ENCODE measurements at regions not wholly inside any gene's neighbourhood (a gene's known extent, or its start where the extent isn't known, plus 50 kb on each side); places are given as distances from the start of the nearest gene placed in this dataset.

DNA sequence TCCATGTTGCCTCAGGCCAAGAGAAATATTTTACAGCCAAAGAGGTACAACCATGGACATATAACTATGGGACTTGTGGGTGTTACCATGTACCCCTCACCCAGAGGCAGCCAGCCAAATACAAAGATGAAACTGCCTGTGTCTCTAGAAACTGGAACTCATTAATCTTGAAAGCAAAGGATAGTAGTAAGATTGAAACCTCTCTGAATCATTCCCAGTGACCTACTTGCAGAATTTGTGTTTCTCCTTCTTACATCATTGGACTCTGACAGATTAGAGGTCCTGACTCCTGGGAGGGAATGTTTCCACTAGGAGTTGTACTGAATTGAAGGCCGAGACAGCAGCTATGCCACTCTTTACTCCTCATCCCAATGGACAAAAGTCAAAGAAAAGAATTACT, 257.4 kb upstream of the UBASH3B start:
- DNase-seq: no peak

DNA sequence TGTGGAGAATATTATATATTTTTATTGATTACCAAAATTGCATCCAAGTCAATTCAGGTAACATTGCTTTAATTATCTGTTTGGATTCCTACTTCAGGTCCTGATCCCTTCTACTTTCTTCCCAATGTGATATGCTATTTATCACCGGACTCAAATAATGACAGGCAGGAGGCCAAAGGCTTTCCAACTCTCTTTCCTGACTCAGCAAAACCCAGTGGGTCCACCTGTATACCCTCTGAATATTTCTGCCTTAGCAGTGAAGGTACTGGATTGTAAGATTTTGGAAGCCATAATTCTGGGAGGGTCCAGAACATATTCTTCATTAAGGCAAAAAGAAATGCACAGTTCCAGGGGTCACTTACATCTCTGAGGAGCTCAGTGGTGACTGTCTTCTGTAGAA, 260.2 kb upstream of the UBASH3B start:
- no peak for DNase-seq

DNA sequence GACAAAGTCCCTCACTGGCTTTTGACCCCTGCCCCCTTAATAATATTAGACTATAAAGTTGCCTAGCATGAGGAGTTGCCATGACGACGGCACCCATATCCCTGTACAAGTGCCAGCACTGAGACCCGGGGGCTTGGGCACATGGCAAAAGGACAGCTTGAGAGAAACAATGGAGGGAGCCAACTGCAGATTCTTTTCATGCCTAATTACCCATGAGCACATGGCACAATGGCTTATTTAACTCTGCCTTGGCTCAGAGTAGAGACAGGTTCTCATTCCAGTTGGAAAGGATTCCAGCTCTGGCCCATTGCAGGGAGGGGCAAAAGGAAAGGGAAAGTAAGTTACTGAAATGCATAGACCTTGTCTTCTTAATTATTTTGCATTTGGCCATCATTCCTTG, 261.2 kb upstream of the UBASH3B start:
- DNase-seq: no peak

DNA sequence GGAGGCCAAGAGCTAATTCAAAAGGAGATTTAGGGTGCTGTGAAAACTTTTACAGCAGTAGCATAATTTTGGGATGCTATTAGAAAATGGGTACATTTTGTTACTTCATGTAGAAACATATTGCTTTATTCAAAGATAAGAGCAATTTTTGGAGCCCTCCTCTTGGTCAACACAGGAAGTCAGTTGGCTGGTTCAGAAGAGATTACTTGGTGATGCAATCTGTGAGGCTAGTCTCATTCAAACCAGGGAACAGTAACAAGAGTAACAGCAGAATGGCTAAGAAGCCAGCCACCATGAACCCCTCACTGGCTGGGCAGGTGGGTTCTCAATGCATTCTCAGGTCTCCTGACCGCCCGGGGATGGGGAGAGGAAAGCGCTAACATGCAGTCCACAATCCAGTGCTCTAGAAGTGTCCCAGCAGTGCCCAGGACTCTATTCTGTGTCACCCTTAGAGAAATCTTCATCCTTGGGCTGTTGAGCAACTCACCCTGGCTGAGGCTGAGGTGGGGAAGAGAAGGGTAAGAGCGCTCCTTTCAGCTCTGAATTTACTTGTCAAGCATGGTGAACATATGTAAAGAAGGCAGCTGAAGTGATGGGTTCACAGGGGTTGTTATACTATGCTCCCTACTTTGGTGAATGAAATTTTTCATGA, 262.2 kb upstream of the UBASH3B start:
- no peak for DNase-seq

DNA sequence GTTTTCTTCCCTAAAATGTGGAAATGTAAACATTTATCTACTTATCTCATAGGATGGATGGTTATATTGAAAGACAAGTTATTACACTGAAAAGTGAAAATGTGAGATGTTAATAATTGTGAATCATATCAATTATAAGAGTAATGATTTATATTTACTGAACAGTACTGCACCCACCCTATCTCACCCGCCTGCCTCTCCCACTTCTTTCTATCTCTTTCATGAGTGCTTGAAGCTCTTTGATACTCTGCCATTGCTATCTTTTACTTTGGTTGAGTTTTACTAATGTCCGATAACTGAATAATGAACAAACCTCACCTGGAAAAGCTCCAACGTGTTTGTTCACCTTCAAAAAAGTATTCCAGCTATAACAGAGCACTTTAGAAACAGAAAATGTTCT, 263.0 kb upstream of the UBASH3B start:
- no peak for DNase-seq

DNA sequence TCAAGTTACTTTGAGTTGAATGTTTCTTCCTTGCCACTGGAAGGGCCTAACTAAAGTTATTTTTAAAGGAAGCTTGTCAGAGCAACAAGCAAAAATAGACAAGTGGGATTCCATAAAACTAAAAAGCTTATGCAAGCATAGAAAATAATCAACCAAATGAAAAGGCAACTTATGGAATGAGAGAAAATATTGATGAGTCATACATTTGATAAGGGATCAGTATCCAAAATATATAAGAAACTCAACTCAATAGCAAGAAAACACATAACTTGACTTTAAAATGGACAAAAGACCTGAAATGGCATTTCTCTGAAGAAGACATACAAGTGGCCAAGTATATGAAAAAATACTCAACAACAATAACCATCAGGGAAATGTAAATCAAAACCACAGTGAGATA, 264.5 kb upstream of the UBASH3B start:
- DNase-seq: no peak

DNA sequence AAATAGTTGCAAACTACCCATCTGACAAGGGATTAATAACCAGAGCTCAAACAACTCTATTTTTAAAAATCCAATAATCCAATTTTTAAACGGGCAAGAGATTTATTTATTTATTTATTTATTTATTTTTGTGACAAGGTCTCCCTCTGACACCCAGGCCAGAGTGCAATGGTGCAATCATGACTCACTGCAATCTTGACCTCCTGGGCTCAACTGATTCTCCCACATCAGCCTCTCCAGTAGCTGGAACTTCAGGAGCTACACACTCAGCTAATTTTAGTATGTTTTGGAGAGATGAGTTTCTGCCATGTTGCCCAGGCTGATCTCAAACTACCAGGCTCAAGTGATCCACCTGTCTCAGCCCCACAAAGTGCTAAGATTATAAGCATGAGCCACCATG, 267.2 kb upstream of the BLID start:
- DNase-seq: no peak

DNA sequence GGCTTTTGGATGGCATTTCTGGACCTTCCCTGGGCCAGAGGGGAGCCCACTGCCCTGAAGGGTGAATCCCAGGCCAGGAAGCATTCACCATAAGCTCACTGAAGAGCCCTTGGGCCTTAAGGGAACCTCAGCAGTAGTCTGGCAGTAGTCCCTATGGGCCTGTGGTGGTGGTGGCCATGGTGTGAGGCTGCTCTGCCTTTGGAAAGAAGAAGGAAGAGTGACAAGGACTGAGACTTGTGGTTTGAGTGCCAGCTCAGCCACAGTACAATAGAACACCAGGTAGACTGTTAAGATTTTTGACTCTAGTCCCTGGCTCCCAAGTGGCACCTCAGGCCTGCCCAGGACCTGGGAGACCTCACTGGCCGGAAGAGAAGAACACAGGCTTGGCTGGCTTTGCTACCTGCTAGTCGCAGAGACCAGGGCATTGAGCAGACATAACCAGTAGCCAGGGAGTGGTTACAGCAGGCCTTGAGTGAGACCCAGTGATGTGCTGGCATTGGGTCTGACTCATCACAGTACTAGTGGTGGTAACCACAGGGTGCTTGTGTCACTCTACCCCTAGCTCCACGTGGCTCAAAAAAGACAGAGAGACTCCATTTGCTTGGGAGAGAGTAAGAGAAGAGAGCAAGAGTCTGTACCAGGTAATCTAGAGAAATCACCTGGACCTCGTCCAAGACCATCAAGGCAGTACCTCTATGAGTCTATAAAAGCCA, 259.8 kb upstream of the BLID start:
- peak; percentile 1 to 8 for DNase-seq

DNA sequence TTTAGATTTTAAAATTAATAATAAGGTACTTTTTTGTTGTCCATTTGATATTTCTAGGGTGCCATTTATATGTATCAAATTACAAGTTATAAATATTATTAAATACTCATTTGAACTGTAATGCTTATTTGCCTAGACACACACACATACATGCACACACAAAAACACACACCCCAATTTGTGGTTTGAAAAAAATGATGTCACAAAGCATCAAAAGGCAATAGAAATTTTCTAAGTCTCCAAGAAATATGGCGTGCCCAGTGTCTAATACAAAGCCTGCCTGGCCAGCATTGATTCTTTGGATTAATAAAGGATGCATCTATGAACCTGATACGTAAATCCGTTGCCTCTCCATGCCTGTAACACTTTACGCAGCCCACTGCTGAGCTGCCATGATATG, 252.8 kb upstream of the BLID start:
- DNase-seq: no peak

DNA sequence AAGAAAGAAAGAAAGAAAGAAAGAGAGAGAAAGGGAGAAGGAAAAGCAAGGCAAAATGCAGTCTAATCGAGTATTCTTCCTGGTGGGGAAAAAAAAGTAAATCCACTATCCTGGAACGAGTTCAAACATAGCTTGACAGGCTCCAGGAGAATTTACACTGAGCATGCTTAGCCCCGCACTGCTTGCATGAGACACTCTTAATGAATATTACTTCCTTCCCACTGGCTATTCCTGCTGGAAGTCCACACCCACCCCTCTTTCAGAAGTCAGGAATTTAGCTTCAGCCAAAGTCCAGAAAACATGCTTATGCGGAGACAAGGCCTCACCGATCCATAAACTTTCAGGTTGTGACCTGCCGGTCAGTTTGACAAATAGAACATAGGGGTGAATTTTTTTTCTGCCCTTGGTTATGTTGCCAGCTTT, 251.8 kb upstream of the BLID start:
- no peak for DNase-seq

DNA sequence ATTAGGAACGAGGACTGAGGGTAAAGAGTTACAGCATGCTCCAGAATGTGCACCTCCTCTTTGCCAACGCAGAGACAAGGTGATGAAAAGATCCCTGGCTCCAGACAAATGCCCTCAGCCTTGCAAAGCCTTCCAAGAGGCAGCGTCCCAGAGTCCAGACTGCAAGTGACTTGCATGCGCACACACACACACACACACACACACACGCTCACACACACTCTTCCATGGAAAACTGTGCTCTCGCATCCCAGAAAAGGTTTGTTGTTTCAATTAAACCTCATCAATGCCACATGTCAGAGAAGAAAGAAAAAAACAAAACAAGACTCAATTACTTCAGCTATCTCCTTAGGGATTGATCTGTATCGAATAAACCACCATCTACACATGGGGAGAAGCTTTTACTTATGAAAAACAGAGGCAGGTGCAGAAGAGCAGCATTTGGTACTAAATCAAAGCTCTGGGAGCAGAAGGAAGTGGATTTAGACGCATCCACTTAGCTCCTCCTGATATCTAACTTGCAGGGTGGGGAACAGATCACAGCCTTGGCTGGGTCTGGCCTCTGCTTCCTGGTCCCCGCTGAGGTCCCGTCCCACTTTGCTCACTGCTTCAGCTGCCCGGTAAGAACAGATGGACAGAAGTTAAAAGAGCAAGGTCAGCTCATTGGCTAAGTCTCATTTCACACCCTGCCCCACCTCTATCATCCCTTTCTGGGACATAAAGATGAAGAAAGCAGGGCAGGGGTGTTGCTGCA, 249.8 kb upstream of the BLID start:
- no peak for DNase-seq

DNA sequence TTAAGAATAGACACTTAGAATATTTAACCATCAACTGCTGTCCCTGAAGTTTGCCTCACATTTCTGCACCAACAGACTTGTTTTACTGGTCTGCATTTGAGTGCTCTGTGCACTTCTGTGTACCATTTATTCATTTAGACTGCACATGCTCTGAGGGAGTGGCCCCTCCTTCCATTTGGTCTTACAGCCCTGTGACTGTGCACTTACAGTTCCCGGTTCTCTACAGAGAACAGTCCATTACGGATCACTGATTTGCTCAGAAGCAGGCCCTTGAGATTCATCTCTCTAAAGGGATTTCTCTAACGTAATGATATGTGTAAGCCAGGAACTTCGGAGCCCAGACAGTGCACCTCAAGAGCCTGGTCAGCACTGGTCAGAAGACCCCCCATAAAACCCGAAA, 247.3 kb upstream of the BLID start:
- no peak for DNase-seq

DNA sequence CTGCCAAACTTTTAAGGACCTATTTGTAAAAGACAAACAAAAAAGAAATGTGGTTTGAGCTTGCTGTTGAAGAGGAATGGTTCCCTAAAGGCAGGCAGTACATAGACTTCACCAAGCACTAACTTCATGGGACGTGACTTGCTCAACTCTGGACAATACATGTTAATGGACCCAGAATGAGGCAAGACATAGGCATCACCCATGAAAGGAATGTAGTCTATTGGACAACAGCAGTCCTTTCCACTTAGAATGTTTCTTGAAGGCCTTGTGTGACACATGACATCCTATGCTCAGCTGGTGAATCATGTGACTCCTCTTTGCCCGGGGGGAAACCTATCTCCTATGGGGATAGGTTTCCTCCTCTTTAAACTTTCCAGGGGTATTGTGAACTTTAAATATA, 246.4 kb upstream of the BLID start:
- no peak for DNase-seq

DNA sequence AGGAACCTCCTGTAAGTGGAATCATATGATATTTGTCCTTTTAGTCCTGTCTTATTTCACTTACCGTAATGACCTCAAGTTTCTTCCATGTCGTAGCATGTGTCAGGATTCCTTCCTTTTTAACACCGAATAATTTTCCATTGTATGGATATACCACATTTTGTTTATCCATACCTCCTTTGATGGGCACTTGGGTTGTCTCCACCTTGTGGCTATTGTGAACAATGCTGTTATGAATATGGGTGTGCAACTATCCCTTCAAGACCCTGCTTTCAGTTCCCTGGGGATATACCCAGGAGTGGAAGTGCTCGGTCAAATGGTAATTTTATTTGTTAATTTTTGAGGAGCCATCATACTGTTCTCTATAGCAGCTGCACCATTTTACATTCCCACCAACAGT, 244.9 kb upstream of the BLID start:
- no peak for DNase-seq

DNA sequence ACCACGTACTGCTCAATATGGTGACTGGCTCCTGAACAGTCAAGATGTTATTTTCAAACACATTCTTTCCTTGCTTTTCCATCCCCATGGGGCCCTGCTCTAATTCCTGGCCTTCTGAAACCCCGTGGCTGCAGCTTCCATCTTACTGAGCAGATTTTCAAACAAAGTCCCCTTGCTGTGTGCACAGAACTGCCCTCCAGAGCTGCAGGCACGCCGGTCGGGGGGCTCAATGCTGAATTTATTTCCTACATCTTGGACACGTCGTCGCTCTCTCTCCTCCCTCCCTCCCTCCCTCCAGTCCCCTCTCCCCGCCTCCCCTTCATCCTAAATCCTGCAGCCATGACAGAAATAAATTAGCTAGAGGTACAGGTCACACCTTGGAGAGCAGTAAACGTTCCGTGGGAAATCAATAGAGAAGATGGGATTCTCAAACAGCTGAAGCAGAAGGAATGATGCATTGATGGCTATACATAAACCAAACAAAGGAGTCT, 243.1 kb upstream of the BLID start:
- no peak for DNase-seq

DNA sequence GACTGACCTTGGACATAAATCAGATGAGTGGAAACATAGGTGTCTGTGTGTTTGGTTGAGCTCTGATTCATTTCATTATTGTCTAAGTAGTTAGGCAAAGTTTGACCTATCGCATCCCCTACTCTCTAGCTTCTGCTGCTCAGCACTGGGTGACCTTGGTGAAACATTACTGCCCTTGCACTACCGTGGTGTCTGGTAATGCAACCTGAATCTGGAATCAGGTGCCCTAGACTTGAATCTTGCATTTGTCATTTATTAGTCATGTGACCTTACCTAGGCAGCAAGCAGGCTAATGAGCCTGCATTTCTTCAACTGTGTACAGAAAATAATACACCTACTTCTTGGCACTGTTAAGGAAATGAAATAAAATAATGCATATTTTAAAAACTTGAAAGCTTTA, 242.3 kb upstream of the BLID start:
- no peak for DNase-seq

DNA sequence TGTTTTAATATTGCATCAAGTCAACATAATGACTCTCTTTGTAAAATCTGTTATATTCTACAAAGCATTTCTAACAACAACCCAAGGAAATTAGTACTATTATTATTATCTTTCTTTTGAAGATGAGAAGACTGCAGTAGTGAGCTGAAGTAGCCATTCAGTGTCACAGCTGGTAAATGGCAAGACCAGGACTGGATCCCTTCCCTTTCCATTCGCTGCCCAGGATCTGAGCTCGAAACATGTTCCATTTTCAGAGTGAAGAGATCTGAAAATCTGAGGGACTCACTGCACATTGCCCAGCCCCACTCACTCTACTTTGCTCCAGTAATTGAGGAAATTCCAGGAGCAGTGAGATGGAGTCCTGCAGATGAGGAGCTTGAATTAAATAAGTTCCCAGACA, 240.0 kb upstream of the BLID start:
- no peak for DNase-seq

DNA sequence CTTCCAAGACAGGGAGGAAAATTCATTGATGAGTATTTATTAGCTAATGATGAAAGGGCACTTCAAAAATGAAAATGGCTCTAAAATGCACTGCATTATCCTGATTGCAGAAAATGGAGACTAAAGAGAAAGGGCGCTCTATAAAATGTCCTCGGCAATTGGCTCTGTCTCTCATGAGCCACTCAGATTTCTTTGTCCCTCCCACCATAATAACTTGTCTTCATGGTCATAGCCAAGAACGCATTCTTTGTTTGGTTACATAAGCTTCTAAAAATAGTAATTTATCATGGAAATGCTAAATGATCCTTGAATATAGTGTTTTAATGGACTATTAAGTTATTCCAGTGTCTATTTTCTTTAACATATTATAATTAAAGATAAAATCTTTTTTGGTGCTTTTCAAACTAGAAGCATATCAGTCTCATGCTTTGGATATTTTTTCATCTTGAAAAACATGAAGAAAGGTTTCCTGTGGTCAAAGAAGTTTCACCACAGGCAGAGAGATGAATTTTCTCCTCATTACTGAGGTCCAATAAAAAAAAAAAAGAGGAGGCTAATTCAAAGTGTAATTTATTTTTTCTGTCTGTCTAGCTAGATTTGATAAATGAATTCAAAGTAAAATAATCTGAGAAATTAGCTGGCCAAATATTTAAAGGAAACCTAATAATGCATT, 238.1 kb upstream of the BLID start:
- no peak for DNase-seq

DNA sequence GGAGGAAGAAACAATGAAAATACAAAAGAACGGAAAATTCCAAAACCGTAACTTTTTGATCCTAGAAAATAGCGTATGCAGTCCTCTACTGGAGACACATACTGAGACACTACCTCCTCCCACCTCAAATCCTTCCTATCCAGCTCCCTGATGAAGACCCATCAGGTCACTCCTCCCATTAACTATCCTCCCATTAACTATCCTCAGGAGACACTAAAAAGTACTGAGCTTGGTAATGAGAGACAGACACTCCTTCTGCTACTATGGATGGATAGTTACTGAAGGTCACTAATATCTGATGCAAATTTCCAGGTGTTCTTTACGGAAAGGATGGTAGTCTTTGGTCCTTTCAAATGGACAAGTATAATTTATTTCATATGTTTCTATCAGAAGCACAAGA, 237.5 kb upstream of the BLID start:
- DNase-seq: no peak

DNA sequence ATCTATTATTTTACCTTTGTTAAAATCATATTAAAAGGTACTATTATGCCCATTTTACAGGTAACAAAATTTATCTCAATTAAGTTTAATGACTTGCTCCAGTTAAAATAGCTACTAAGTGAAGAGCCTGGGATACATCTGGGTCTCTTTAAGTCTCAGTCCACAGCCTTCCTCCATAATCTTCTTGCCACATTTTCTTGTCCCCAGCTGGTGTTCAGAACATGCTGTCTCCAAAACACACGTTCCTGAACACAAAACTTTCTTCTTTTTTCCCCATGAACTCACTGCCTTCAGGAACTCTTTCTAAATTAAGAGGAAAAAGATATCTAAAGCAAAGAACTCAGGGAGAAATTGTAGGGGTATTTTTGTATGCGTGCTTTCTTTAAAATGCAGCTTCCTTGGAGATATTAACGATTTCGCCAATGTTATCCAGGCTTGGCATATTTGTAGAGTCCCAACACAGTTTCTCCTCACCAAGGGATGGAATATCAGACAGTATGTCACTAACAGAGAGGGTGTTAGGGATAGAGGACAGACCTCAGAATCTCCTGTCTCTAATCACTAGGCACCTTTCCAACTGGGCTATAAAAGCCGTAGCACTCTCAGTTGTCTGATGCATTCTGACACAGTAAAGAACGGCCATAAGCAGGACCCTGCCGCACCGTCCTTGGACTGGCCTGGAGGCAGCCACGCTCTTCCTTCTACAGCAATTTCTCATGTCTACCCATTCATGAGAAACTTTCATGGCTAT, 232.8 kb upstream of the BLID start:
- DNase-seq: no peak

DNA sequence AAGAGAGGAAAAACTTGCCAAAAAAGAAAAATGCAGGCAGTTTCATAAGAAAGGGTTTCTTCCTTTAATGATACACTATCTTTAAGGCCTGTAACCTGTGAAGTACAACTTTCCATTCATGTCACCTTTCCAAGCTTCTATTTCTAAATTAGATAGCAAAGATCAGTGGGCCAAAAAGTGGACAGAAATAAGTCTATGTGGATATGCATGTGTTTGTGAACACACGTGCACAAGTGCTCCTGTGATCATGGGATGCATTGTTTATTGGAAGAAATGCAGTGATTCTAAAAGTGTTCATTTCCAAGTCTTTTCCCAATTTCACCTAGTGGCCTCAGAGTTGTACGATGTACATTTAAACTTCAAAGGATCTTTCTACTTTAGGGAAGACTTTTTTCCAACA, 230.0 kb upstream of the BLID start:
- no peak for DNase-seq

DNA sequence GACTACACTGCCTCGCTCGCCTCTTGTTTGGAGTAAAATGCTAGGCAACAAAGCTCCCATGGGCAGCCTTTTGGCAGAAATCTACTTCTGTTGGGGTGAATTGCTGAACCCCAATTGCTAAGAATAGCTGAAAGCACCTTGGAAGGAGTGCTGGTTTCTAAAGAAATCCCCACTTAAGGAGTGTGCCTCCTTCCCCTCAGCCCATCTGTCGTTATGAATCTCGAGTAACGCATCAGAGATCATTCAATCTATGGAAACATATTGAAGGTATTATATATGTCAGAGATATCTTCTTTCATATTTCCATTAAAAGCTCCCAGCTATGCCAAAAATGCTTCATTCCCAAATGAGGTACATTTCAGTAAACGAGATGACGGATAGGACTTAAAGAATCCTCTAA, 229.6 kb upstream of the BLID start:
- DNase-seq: no peak

DNA sequence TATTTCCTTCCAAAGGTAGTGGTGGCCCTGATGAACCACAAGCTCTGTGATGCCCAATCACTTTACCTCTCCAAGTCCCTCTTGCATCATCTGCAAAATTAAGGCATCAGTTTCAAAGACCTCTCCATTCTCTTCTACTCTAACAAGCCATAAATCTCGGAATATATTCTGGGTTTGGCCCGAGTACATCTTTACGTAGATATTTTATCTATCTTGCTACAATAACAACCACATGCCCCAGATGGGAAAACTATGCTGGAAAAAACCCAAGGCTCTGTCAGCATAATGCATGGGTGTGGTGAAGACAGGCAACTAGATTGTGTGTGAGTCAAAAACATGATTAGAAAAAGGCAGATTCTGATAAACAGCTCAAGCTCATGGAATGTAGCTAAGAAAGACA, 228.2 kb upstream of the BLID start:
- DNase-seq: no peak

Data from activated CD4-positive, alpha-beta T cell treated with anti-CD3 and anti-CD28 coated beads, Interleukin-2, amount 50 U/mL, for 48 hours (primary cell).